ENCODE measurements at regions not wholly inside any gene's neighbourhood (a gene's known extent, or its start where the extent isn't known, plus 50 kb on each side); places are given as distances from the start of the nearest gene placed in this dataset.

GRCh38 chr1:104468282-104468681 is 718.6 kb downstream of the AMY1C start:
- no peak for DNase-seq (ENCODE audit: low spot score)
- no peaks in the 10 kb centered on the region for H3K4me1 ChIP-seq (ENCODE audit: insufficient read depth, low read length, poor library complexity, severe bottlenecking)
- TF ChIP-seq CTCF (conservative IDR thresholded peaks at IDR 0.05; ENCODE audit: low read length) (no peak), EZH2phosphoT487 (IDR thresholded peaks at IDR 0.05; ENCODE audit: borderline replicate concordance, low read depth, low read length) (no peak)
- H3K9me3 ChIP-seq (ENCODE audit: low read length) = no peaks in the 10 kb centered on the region
- no peaks in the 10 kb centered on the region for H3K36me3 ChIP-seq (ENCODE audit: insufficient read depth, low read length)
- H4K20me1 ChIP-seq (ENCODE audit: insufficient read depth, low read length) = no peaks in the 10 kb centered on the region
- ChIA-PET POLR2A (no interaction called here), CTCF (ENCODE audit: unreplicated experiment) (no interaction called here)
- H3K4me2 ChIP-seq (ENCODE audit: low read length) = no peak overlapping the region
- H2AFZ ChIP-seq (ENCODE audit: low read length) = no peak overlapping the region
- H3K79me2 ChIP-seq (ENCODE audit: insufficient read depth, low read depth, low read length) = no peaks in the 10 kb centered on the region
- no peak overlapping the region for H3K27ac ChIP-seq (ENCODE audit: low read depth, low read length, poor library complexity, severe bottlenecking)
- BruUV-seq (replicated peaks) = no TSS peak
- H3K4me3 ChIP-seq (ENCODE audit: low read depth, low read length, poor library complexity, severe bottlenecking) = no peak overlapping the region
- no peaks in the 10 kb centered on the region for H3K9me2 ChIP-seq (ENCODE audit: insufficient read depth, low read length)
- intact Hi-C loops (cut with micrococcal nuclease; ENCODE audit: unreplicated experiment) = no loop called here

DNA sequence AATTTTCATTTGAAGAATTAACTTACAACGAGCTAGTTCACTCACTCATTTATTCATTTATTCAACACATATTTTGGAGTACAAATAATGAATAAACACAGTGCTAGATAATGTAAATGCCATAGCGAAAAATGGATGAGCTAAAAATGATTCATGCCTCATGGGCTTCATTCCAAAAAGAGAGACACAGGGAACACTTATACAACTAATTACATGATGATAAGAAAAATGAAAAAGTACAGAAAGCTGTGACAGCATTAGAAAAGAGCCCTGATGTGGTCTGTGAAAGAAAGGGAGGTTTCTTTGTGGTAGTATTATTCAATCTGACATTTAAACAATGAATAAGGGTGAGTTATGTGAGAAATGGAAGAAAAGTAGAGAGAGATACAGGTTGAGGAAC is 726.4 kb downstream of the AMY1C start:
- H3K4me1 ChIP-seq (ENCODE audit: insufficient read depth, low read length, poor library complexity, severe bottlenecking) = no peaks in the 10 kb centered on the region
- H3K79me2 ChIP-seq (ENCODE audit: insufficient read depth, low read depth, low read length) = no peaks in the 10 kb centered on the region
- H3K9me2 ChIP-seq (ENCODE audit: insufficient read depth, low read length) = no peaks in the 10 kb centered on the region
- no peak overlapping the region for H3K27ac ChIP-seq (ENCODE audit: low read depth, low read length, poor library complexity, severe bottlenecking)
- no TSS peak for BruUV-seq (replicated peaks)
- H3K4me2 ChIP-seq (ENCODE audit: low read length) = no peak overlapping the region
- POLR2A ChIA-PET = no interaction called here
- no peak for TF ChIP-seq EZH2phosphoT487 (IDR thresholded peaks at IDR 0.05; ENCODE audit: borderline replicate concordance, low read depth, low read length)
- no peak for TF ChIP-seq CTCF (conservative IDR thresholded peaks at IDR 0.05; ENCODE audit: low read length)
- DNase-seq (ENCODE audit: low spot score) = no peak
- H2AFZ ChIP-seq (ENCODE audit: low read length) = no peak overlapping the region
- H3K36me3 ChIP-seq (ENCODE audit: insufficient read depth, low read length) = no peaks in the 10 kb centered on the region
- no peaks in the 10 kb centered on the region for H3K9me3 ChIP-seq (ENCODE audit: low read length)
- no peaks in the 10 kb centered on the region for H4K20me1 ChIP-seq (ENCODE audit: insufficient read depth, low read length)
- CTCF ChIA-PET (ENCODE audit: unreplicated experiment) = no interaction called here
- intact Hi-C loops (cut with micrococcal nuclease; ENCODE audit: unreplicated experiment) = no loop called here
- H3K4me3 ChIP-seq (ENCODE audit: low read depth, low read length, poor library complexity, severe bottlenecking) = no peak overlapping the region

DNA sequence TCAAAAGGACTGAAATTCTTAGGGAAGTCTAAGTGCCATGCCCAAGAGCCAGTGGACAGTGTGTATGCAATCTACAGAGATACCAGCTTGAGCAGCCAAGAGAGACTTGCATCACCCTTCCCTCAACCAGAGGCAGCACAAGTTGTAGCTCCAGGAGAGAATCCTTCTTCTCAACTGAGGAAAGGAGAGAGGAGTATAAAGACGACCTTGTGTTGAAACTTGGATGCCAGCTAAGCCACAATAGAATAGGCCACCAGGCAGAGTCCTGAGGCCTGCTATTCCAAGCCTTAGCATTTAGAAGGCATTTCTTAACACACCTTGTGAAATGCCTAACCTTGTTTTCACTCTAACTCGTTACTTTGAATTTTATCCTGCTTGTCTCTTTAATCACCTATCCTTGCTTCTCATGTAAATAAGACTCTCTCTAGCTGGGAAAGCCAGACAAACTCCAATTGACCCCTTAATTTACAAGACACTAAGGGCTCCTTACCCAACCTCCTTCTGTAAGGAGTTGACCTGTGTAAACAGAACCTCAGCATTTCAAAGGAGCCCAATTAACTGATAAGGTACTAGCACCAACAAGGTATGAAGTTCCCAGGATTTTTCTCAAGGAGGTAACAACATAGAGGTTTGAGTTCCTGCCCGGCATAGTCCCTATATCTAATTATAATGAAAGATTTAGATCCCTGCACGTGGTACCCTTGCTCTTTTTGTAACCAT is 738.8 kb downstream of the AMY1C start:
- H3K9me3 ChIP-seq (ENCODE audit: low read length) = no peaks in the 10 kb centered on the region
- no peak for DNase-seq (ENCODE audit: low spot score)
- no peak overlapping the region for H2AFZ ChIP-seq (ENCODE audit: low read length)
- TF ChIP-seq CTCF (conservative IDR thresholded peaks at IDR 0.05; ENCODE audit: low read length) (no peak), EZH2phosphoT487 (IDR thresholded peaks at IDR 0.05; ENCODE audit: borderline replicate concordance, low read depth, low read length) (no peak)
- no peaks in the 10 kb centered on the region for H3K36me3 ChIP-seq (ENCODE audit: insufficient read depth, low read length)
- no TSS peak for BruUV-seq (replicated peaks)
- ChIA-PET POLR2A (no interaction called here), CTCF (ENCODE audit: unreplicated experiment) (interaction anchor here (0.5 kb wide), 1 partner anchor 59 kb away, joined by 3 read pairs; no protein-coding TSS in a partner anchor)
- no peak overlapping the region for H3K27ac ChIP-seq (ENCODE audit: low read depth, low read length, poor library complexity, severe bottlenecking)
- H4K20me1 ChIP-seq (ENCODE audit: insufficient read depth, low read length) = no peaks in the 10 kb centered on the region
- no peaks in the 10 kb centered on the region for H3K4me1 ChIP-seq (ENCODE audit: insufficient read depth, low read length, poor library complexity, severe bottlenecking)
- no peak overlapping the region for H3K4me3 ChIP-seq (ENCODE audit: low read depth, low read length, poor library complexity, severe bottlenecking)
- no peaks in the 10 kb centered on the region for H3K79me2 ChIP-seq (ENCODE audit: insufficient read depth, low read depth, low read length)
- H3K9me2 ChIP-seq (ENCODE audit: insufficient read depth, low read length) = no peaks in the 10 kb centered on the region
- intact Hi-C loops (cut with micrococcal nuclease; ENCODE audit: unreplicated experiment) = no loop called here
- no peak overlapping the region for H3K4me2 ChIP-seq (ENCODE audit: low read length)

Measured in OCI-LY7 (cell line).